ENCODE measurements at regions not wholly inside any gene's neighbourhood (a gene's known extent, or its start where the extent isn't known, plus 50 kb on each side); places are given as distances from the start of the nearest gene placed in this dataset.
"Not testable (repeated sequence)": the region's sequence is repeated elsewhere in the genome, so short reads cannot be mapped to it uniquely, and the experiment has no call there.

DNA sequence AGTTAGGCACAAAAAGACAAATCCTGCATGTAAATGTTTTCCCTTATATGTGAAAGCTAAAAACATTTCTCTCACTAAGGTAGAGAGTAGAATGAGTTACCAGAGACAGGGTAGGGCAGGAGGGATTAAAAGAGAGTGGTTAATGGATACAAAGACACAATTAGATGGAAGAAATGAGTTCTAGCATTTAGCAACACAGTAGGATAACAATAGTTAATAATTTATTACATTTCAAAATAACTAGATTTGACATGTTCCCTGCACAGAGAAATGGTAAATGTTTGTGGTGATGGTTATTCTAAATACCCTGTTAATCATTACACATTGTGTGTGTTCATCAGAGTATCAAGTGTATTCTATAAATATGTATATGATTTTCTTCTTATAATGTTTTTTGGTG, 1400.7 kb downstream of the OTOL1 start:
- DNase-seq: no peak

DNA sequence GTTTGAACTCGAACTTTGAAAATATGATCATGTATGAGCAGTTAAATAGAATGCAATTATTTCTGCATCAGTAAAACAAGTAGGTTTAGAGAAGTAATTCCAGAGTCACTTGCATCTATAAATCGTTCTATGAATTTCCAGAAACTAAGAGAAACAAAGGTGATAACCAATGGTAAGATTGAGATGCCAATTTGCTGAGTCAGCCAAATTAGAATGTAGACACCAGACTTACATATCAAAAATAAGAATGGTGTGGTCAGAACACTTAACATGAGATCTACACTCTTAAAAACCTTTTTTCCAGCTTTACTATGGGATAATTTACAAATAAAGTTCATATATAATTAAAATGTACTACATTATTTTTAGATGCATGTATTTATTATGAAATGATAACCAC, 1435.9 kb downstream of the OTOL1 start:
- no peak for DNase-seq

DNA sequence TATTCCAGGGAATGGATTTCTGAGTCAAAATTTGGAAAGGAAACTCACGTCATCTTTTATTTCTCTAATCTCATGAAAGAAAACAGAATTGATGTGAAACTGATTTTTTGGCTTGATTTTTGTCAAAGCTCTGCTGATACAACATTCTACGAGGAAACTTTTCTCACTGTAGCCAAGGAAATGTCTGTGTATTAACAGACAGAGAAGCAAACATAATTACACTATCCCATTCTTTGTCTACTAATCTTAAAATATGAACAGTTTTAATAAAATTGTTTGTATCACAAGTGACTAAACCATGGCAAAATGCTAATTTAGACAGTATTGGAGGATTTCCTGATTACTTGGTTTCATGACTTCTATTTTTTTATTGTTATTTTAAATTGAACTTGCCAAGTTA, 1437.0 kb downstream of the OTOL1 start:
- DNase-seq: no peak

DNA sequence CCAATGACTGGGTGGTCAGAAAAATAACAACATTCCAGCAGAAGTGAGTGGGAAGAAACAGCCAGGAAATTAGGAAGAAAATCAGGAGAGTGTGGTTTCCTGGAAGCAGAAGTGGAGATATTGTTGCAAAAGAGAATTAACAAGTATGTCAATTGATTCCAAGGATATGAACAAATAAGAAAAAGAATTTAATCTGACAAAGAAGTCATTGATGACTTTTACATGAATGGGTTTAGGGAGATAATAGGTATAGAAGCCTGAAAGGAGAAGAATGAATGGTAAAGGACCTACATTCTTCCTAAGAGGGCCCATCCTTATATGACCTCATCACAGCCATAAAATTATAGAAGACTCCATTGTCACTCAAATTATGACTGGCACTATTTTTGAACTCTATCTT, 1440.1 kb downstream of the OTOL1 start:
- DNase-seq: no peak

DNA sequence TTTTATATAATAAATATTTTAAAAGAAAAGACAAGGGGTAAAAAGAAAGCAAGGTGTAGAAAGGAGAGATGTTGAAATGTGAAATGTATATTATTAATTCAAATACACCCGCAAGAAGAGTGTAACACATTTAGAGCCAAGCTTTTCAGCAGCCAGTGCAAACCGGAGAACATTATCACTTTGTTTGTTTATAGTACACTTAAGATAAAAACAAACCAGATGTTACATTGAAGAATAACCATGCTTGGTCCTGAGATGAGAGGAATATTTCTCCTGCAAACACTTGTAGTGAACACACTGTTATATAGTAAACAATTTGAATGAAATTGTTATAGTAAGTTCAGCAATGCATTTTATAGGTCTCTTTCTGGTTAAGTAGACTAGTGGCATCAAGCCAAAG, 1441.5 kb downstream of the OTOL1 start:
- DNase-seq: no peak

DNA sequence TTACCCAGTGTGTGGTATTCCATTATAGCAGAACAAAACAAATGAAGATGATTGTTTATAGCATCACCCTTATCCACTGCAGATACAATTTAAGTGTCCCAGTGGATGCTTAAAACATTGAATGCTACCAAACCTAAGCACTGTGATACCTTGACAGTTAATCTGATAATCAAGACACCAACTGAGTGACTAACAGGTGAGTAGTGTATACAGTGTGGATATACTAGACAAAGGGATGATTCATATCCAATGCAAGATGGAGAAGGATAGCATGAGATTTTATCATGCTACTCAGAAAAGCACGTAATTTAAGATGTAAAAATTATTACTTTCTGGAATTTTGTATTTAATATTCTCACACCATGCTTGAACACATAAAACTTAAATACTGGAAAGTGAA, 1449.0 kb downstream of the OTOL1 start:
- no peak for DNase-seq

DNA sequence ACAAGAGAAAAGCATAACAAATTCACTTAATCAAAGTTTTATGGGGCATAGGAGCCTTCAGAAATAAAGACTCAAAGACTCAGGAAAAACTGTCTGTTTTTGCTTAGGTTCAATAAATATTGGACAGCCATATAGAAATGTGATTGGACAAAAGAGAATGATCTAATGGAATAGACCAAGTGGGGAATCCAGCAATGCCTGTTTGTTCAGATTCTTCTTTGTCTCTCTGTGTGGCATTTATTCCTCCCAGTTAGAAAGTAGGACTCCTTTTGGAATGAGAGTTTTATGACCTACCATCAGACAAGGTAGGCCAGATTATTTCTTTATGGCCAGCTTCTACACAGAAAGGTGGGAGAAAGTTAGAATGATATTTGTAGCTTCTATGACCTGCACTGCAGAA, 1460.1 kb downstream of the OTOL1 start:
- DNase-seq: no peak

DNA sequence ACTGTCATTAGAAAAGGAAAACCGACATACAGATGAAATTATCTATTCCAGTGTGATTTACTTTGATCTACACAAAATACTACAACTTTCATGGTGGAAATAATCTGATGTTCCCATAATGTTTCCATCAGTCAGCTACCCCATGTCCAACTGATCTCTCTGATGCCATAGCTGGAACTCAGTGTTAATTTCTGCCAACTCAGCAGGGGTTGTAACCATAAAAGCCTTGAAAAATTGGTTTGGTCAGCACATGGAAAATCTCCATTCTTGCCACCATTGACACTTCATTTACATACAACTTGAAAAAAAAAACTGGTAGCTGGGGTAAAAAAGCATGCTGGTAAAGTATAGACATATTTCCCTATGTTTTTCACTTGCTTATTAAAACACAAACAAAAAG, 1463.7 kb downstream of the OTOL1 start:
- no peak for DNase-seq

DNA sequence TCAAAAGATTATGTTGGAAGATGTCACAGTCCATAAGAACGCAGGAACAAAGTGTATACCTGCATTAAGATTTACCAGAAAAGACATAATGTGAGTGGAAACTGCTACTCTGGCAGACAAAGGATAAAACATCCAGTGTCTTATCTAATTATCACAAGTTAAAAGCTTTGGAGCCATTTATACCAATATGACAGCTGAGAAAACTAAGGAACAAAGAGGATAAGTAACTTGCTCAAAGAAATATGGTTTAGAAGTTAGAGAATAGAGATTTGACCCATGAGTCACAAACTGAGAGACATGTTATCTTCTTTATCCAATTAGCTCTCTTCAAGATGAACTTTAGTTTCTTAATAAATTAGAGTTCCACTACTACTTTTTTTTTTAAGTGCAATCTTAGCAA, 1473.7 kb downstream of the OTOL1 start:
- no peak for DNase-seq

DNA sequence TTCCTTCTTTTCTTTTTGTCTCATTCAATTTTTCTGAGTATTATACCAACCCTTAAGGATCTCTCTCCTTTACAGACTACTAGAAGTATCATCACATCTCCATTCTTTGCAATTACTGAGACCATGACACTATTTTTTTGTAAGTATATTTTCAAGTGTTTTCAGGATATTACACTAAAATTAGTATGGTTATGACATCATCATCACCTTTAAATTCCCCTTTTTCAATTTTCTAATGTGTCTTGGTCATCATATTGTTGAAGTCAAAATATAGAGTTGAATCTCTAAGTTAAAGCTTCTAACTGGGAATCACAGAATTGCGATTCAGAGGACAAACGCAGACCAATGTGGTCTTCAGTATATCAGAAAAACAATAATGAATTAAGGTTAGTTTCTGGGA, 1475.1 kb downstream of the OTOL1 start:
- DNase-seq: no peak

DNA sequence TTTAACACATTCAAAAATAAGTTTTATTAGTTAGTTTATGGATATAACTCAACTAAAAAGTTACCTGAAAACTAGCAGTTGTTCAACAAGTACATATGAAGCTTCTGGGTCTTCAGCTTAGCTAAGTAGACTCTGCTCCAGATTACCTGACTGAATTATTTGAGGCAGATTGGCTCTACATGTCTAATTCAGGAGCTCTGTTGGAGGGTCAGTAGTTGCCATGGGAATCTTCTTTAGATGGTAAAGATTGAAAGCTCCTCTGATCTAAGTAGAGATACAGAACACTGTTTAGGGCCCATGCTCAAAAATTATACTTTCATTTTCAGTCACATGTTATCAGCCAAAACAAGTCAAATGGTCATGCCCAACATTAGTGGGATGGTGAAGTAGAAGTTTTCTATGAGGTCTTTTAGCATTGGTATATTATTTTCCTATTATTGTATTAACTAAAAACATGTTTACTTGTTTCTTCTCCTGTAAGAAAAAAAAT, 1476.9 kb downstream of the OTOL1 start:
- no peak for DNase-seq

DNA sequence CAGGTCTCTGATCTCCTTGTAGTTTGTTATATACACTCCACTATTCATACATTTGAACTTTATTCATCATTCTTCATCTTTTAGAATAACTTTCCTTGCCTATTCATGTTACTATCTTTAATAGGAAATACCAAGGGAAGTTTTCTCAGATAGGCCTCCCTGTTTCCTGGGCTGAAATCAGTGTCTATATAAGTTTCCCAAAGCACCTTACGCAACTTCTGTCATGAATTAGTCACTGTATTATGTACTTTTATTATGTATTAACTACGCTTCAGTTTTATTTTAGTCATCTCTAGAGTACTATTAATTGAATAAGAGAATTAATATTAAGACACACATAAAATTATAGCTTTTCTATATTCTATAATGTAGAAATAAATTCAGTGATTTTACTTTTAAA, 1481.5 kb downstream of the OTOL1 start:
- DNase-seq: no peak

DNA sequence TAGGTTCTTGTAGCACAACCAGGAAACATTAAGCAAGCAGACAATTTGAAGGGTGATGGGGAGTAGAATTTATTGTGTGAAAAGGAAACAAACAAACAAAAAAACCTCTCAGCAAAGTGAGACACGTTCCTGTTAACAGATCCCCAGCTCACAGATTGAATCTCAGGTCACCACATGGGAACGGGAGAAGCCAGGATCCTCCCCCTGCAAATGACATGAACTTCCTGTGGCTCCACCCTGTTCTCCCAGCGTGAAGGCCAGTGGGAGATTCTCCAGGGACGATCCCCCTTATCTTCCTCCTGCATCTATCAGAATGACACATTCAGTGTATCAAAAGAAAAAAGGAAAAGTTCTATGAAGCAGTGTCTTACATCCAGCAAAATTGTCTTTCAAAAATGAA, 1488.1 kb downstream of the OTOL1 start:
- DNase-seq: no peak

DNA sequence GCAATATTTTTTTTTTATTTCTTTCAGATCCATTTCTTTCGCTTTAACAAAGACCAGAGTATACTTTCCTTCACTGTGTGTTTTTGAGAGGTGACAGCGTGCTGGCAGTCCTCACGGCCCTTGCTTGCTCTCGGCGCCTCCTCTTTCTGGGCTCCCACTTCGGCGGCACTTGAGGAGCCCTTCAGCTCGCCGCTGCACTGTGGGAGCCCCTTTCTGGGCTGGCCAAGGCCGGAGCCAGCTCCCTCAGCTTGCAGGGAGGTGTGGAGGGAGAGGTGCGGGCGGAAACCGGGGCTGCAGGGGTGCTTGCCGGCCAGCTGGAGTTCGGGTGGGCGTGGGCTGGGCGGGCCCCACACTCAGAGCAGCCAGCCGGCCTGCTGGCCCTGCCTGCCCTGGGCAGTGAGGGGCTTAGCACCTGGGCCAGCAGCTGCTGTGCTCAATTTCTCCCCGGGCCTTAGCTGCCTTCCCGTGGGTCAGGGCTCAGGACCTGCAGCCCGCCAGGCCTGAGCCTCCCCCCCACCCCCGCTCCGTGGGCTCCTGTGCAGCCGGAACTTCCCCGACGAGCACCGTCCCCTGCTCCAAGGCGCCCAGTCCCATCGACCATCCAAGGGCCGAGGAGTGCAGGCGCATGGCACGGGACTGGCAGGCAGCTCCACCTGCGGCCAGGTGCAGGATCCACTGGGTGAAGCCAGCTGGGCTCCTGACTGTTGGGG, 1490.6 kb downstream of the OTOL1 start:
- DNase-seq: not testable (repeated sequence)

DNA sequence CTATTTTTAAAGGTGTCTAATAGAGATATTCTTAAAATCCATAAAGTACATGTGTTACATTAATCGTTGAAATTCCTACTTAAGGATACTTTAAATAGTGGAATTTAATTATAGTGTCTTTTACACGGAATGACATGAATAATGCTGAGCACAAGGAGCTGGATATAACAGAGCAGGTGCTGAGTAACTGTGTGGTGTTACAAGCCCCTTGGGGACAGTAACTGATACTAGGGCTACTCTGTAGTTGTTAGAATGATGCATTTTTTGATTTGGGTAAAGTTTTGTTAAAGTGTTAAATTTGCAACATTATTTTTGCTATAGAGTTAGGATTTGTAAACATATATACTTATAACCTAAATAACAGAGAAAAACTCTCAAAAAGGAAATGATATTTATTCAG, 1496.1 kb downstream of the OTOL1 start:
- DNase-seq: no peak

DNA sequence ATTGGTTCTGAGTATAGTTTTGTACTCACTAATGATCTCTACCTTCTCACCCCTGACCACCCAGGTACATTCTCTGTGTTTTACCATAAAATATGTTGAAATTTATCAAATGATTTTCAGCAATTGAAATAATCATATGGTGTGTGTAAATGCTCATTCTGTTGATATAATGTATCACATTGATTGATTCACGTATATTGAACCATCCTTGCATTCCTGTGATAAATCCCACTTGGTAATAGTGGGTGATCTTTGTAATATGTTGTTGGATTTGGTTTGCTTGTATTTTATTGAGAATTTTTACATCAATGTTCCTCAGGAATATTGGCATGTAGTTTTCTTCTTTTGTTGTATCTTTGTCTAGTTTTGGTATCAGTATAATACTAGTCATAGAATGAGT, 1497.6 kb downstream of the OTOL1 start:
- no peak for DNase-seq

DNA sequence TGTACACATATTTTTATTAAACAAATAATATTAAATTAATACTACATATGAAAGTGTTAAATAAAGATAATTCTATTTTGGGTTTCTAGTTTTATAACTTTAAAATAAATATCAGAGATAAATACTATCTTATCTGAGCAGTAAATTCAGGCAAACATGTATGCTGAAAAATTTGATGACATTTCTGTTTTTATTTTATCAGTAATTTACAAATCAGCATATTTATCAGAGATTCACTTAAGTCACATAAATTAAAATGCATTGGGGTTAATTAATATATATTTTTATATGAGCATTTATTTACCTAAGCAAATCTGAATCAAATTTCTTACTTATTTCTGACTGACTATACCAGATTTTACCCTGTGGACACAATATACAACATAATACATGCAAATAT, 1499.8 kb downstream of the OTOL1 start:
- DNase-seq: no peak

DNA sequence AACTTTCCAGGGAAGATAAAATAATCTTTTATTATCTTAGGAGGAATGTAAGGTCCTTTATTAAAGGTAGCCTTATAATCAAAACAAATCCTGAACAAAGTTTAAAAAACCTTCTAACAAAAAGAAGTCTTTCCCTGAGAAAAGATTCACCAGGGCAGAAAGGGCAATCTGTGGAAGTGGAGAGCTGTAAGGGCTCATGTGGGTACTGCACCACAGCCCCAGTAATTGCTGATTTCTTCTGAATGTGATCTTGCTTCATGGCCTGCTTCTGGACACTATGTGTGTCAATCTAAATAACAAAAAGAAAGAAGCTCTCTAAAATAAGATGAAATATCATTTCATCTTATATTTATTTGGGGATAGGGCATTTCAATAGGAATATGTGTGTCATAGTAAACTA, 1501.6 kb downstream of the OTOL1 start:
- no peak for DNase-seq

DNA sequence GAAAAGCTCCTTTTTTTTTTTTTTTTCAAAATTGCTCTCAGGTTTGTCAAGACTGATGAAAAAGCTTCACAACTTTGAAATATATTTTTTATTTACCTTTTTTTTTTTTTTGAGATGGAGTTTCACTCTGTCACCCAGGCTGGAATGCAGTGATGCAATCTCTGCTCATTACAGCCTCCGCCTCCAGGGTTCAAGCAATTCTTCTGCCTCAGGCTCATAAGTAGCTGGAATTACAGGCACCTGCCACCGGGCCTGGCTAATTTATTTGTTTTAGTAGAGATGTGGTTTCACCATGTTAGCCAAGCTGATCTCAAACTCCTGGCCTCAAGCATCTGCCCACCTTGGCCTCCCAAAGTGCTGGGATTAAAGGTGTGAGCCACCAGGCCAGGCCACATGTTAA, 1515.0 kb downstream of the OTOL1 start:
- no peak for DNase-seq

DNA sequence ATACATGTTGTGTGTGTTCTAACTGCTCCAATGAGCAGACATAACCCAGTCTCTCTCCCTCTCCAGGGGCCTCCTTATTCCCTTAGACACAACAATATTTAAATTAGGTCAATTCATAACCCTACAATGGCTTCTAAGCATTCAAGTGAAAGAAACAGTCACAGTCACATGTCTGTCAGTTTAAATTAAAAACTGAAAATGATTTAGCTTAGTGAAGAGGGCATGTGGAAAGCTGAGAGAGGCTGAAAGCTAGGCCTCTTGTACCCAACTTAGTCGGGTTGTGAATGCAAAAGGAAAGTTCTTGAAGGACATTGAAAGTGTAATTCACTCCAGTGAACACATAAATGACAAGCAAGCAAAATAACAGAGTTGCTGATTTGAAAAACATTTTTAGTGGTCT, 1519.6 kb downstream of the OTOL1 start:
- no peak for DNase-seq

DNA sequence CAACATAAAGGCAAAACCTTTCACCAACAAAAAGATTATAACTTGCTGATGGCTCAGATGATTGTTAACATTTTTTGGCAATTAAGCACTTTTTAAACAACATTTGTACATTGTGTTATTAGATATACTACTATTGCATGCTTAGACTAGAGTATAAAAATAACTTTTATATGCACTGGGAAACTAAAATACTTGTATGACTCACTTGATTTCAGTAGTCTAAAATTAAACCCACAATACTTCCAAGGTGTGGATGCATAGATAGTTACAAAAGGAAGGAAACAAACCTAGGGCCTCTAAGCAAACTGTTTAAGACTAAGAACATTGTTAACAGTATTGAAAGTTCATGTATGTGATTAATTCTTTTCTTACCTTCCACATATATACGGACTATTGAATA, 1521.5 kb downstream of the OTOL1 start:
- DNase-seq: no peak

DNA sequence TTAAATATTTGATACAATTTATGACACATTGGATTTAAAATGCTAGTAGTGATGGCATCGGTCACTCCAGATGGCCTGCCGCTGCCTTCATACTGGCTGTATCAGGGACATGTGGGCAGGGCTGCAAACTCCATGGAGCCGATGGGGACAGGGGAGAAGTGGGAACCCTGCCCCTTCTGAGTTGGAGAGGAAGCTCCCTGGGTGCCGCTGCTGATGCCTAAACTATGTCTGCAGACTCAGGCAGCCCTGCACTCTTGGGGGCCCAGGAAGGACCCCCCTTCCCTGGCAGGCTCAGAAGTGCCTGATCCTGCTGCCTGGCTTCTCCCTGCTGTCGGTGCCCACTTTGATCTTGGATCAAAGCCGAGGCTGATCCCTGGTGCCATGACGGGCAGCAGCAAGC, 1522.1 kb downstream of the OTOL1 start:
- DNase-seq: no peak

DNA sequence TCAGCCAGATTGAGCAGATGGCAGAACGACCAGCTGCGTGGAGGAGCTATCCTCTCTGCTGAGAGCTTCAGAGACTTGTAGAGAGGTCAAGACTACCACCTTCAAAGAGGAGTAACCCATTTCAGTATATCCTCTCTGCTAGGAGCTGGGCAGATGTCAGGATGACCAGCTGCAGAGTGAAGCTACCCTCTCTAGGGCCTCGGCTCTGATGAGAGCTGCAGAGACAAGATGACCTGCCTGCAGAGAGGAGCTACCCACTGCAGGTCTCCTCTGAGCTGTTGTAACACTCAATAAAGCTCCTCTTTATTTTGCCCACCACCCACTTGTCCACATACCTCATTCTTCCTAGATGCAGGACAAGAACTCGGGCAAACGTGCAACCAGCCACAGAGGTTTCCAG, 1522.7 kb downstream of the OTOL1 start:
- DNase-seq: no peak

DNA sequence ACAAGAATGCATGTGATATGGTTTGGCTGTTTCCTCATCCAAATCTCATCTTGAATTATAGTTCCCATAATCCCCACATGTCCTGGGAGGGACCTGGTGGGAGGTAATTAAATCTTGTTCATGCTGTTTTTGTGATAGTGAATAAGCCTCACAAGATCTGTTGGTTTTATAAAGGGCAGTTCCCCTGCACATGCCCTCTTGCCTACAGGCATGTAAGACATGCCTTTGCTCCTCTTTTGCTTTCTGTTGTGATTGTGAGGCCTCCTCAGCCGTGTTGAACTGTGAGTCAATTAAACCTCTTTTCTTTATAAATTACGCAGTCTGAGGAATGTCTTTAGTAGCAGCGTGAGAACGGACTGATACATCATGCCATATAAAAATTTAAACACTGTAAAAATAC, 1537.0 kb downstream of the OTOL1 start:
- DNase-seq: no peak

DNA sequence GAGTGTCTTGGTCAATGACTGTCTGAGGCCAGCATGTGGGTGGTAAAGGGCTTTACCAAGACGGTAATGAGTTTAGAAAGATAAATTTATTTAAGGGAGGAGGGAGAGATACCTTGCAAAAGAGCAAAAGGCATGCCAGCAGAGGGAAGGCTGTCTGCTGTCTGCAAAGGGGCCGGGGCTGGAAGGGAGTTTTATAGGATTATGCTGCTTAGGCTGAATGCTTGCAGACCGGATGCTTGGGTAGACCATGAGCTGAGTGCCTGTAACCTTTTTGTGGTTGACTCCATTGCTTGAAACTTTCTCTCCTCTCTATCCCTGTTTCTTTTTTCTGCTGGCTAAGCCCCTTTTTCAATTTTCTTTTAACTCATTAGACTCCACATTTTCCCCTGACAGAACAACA, 1543.0 kb downstream of the OTOL1 start:
- DNase-seq: no peak

All from fibroblast of skin of scalp (primary cell).